H1 (cell line): ENCODE measurements at regions not wholly inside any gene's neighbourhood (a gene's known extent, or its start where the extent isn't known, plus 50 kb on each side); places are given as distances from the start of the nearest gene placed in this dataset.

Experiments
- CTCF ChIP-seq, 3 experiments: IDR thresholded peaks; 1 replicate in 2 of 3; 2 replicates in 1 of 3; pipeline versions ENCODE4 v1.5.1 to v1.6.1; 2011; ENCODE audit warnings: low read length in 3 of 3, mild to moderate bottlenecking in 3 of 3, inconsistent platforms in 2 of 3, low read depth in 1 of 3, moderate library complexity in 1 of 3; ENCODE audit not compliant: insufficient read depth in 1 of 3; ENCODE audit errors: control extremely low read depth in 1 of 3
- E2F6 ChIP-seq: IDR thresholded peaks from 2 replicates; pipeline ENCODE4 v1.6.1; 2012; ENCODE audit warnings: inconsistent platforms
- EZH2 ChIP-seq: fragments of 200-600 bp; sonication (generic); IDR thresholded peaks from 2 replicates; pipeline ENCODE4 v1.7.1; 2012; ENCODE audit warnings: low read depth, mild to moderate bottlenecking, moderate library complexity, low read length, inconsistent platforms; ENCODE audit not compliant: severe bottlenecking
- GTF2F1 ChIP-seq: IDR thresholded peaks from 2 replicates; pipeline ENCODE4 v1.6.1; 2012; ENCODE audit warnings: low read depth, low read length, improper control_type of control experiment, borderline replicate concordance
- HDAC2 ChIP-seq, 2 experiments: fragments of 300-600 bp in 1 of 2; sonication (generic) in 1 of 2; IDR thresholded peaks; 2 replicates each; pipeline ENCODE4 v1.6.1; 2011 to 2012; ENCODE audit warnings: low read depth in 2 of 2, low read length in 2 of 2, mild to moderate bottlenecking in 2 of 2, moderate library complexity in 2 of 2, borderline replicate concordance in 1 of 2, inconsistent platforms in 1 of 2
- HDAC6 ChIP-seq: IDR thresholded peaks from one replicate; pipeline ENCODE4 v1.7.1; 2012; ENCODE audit warnings: low read depth, mild to moderate bottlenecking, inconsistent platforms, low read length, moderate library complexity
- JUN ChIP-seq: IDR thresholded peaks from 2 replicates; pipeline ENCODE4 v1.6.1; 2011; ENCODE audit warnings: low read depth, mild to moderate bottlenecking, improper control_type of control experiment, low read length
- JUND ChIP-seq: IDR thresholded peaks from 2 replicates; pipeline ENCODE4 v1.6.1; 2011; ENCODE audit warnings: mild to moderate bottlenecking, improper control_type of control experiment, low read length
- NRF1 ChIP-seq: IDR thresholded peaks from 2 replicates; pipeline ENCODE4 v1.6.1; 2011; ENCODE audit warnings: mild to moderate bottlenecking, low read depth, low read length, improper control_type of control experiment
- RFX5 ChIP-seq: IDR thresholded peaks from 2 replicates; pipeline ENCODE4 v1.6.1; 2011; ENCODE audit warnings: low read depth, low read length, improper control_type of control experiment, borderline replicate concordance
- SIN3A ChIP-seq, 2 experiments: IDR thresholded peaks in 1 of 2; conservative IDR thresholded peaks in 1 of 2; 2 replicates each; pipeline ENCODE4 v1.6.1; 2011 to 2012; ENCODE audit warnings: low read length in 2 of 2, improper control_type of control experiment in 1 of 2, low read depth in 1 of 2, mild to moderate bottlenecking in 1 of 2
- TAF1 ChIP-seq: IDR thresholded peaks from 2 replicates; pipeline ENCODE4 v1.6.1; 2011; ENCODE audit warnings: mild to moderate bottlenecking, low read depth, low read length
- USF2 ChIP-seq: IDR thresholded peaks from 2 replicates; pipeline ENCODE4 v1.6.1; 2011; ENCODE audit warnings: low read length, improper control_type of control experiment

- TF ChIP-seq USF2 (no peak), NRF1 (no peak), CTCF (IDR thresholded peaks at IDR 0.05; ENCODE audit: control extremely low read depth in 1 of 3, insufficient read depth in 1 of 3, low read depth in 1 of 3, low read length in 3 of 3) (no peak), TAF1 (no peak), JUN (no peak), E2F6 (no peak), JUND (no peak), EZH2 (no peak), GTF2F1 (no peak), HDAC2 (IDR thresholded peaks at IDR 0.05; ENCODE audit: borderline replicate concordance in 1 of 2, low read depth in 2 of 2, low read length in 2 of 2) (no peak), RFX5 (no peak), HDAC6 (no peak), SIN3A (conservative IDR thresholded peaks at IDR 0.05 in 1 of 2, IDR thresholded peaks at IDR 0.05 in 1 of 2; ENCODE audit: low read depth in 1 of 2, low read length in 2 of 2) (no peak)
Measured at GRCh38 chr1:57578680-57579079, 154.8 kb upstream of the DAB1 start.
